ENCODE measurements at regions not wholly inside any gene's neighbourhood (a gene's known extent, or its start where the extent isn't known, plus 50 kb on each side); places are given as distances from the start of the nearest gene placed in this dataset.

GRCh38 chr10:47088656-47089354 is 177.6 kb downstream of the PTPN20 start:
- H3K4me3 ChIP-seq (ENCODE audit: low read depth in 1 of 2, low read length in 1 of 2), result no peak overlapping the region
- no peaks in the 10 kb centered on the region for H3K27me3 ChIP-seq
- H3K27ac ChIP-seq, result no peak overlapping the region
- no peaks in the 10 kb centered on the region for H3K36me3 ChIP-seq
- no peaks in the 10 kb centered on the region for H3K4me1 ChIP-seq (ENCODE audit: control insufficient read depth in 1 of 2, insufficient read depth in 1 of 2, low read depth in 1 of 2, low read length in 1 of 2)
- TF ChIP-seq, protein P1, sequence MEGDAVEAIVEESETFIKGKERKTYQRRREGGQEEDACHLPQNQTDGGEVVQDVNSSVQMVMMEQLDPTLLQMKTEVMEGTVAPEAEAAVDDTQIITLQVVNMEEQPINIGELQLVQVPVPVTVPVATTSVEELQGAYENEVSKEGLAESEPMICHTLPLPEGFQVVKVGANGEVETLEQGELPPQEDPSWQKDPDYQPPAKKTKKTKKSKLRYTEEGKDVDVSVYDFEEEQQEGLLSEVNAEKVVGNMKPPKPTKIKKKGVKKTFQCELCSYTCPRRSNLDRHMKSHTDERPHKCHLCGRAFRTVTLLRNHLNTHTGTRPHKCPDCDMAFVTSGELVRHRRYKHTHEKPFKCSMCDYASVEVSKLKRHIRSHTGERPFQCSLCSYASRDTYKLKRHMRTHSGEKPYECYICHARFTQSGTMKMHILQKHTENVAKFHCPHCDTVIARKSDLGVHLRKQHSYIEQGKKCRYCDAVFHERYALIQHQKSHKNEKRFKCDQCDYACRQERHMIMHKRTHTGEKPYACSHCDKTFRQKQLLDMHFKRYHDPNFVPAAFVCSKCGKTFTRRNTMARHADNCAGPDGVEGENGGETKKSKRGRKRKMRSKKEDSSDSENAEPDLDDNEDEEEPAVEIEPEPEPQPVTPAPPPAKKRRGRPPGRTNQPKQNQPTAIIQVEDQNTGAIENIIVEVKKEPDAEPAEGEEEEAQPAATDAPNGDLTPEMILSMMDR (IDR thresholded peaks at IDR 0.05), result no peak
- no peaks in the 10 kb centered on the region for H3K9me3 ChIP-seq

DNA sequence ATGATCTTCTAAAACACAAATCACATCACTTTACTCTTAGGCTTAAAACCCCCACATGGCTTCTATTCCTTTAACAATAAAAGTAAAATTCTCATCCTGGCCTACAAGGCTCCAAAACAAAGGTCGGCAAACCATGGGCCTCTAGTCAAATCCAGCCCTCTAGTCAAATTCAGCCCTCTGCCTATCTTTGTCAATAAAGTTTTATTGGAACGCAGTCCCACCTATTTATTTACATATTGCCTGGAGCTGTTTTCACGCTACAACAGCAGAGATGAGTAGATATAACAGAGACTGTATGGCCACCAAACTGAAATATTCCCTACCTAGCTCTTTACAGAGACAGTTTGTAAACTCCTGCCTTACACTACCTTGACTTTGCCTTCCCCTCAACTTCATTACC is 178.8 kb downstream of the PTPN20 start:
- Histone ChIP-seq H3K4me3 (ENCODE audit: low read depth in 1 of 2, low read length in 1 of 2) (no peak overlapping the region), H3K27ac (no peak overlapping the region), H3K9me3 (no peaks in the 10 kb centered on the region), H3K4me1 (ENCODE audit: control insufficient read depth in 1 of 2, insufficient read depth in 1 of 2, low read depth in 1 of 2, low read length in 1 of 2) (no peaks in the 10 kb centered on the region), H3K36me3 (no peaks in the 10 kb centered on the region), H3K27me3 (no peaks in the 10 kb centered on the region)
- TF ChIP-seq, protein P1 (IDR thresholded peaks at IDR 0.05), result no peak

- H3K4me3 ChIP-seq (ENCODE audit: low read depth in 1 of 2, low read length in 1 of 2), result no peak overlapping the region
- no peaks in the 10 kb centered on the region for H3K36me3 ChIP-seq
- H3K27ac ChIP-seq, result no peak overlapping the region
- H3K4me1 ChIP-seq (ENCODE audit: control insufficient read depth in 1 of 2, insufficient read depth in 1 of 2, low read depth in 1 of 2, low read length in 1 of 2), result no peaks in the 10 kb centered on the region
- TF ChIP-seq, protein P1 (IDR thresholded peaks at IDR 0.05), result no peak
- H3K27me3 ChIP-seq, result no peaks in the 10 kb centered on the region
- H3K9me3 ChIP-seq, result no peaks in the 10 kb centered on the region
Measured at GRCh38 chr10:47090903-47091302, 179.7 kb downstream of the PTPN20 start.

- TF ChIP-seq, protein P1 (IDR thresholded peaks at IDR 0.05), result no peak
- H3K4me3 ChIP-seq (ENCODE audit: low read depth in 1 of 2, low read length in 1 of 2), result no peak overlapping the region
- no peaks in the 10 kb centered on the region for H3K27me3 ChIP-seq
- no peaks in the 10 kb centered on the region for H3K4me1 ChIP-seq (ENCODE audit: control insufficient read depth in 1 of 2, insufficient read depth in 1 of 2, low read depth in 1 of 2, low read length in 1 of 2)
- H3K36me3 ChIP-seq, result no peaks in the 10 kb centered on the region
- no peaks in the 10 kb centered on the region for H3K9me3 ChIP-seq
- no peak overlapping the region for H3K27ac ChIP-seq
Measured at GRCh38 chr10:47091421-47091820, 180.2 kb downstream of the PTPN20 start.

- Histone ChIP-seq H3K27me3 (no peaks in the 10 kb centered on the region), H3K9me3 (no peaks in the 10 kb centered on the region), H3K27ac (no peak overlapping the region), H3K36me3 (no peaks in the 10 kb centered on the region), H3K4me1 (ENCODE audit: control insufficient read depth in 1 of 2, insufficient read depth in 1 of 2, low read depth in 1 of 2, low read length in 1 of 2) (no peaks in the 10 kb centered on the region), H3K4me3 (ENCODE audit: low read depth in 1 of 2, low read length in 1 of 2) (no peak overlapping the region)
- TF ChIP-seq, protein P1 (IDR thresholded peaks at IDR 0.05), result no peak
Measured at GRCh38 chr10:47092376-47092775, 181.1 kb downstream of the PTPN20 start.
